ENCODE measurements at regions not wholly inside any gene's neighbourhood (a gene's known extent, or its start where the extent isn't known, plus 50 kb on each side); places are given as distances from the start of the nearest gene placed in this dataset.

GRCh38 chr1:185478877-185479276 is 161.8 kb upstream of the IVNS1ABP start:
- TF ChIP-seq POLR2A (IDR thresholded peaks at IDR 0.05) (no peak), CTCF (IDR thresholded peaks at IDR 0.05) (no peak)
